AML-193 (cell line): ENCODE measurements at regions not wholly inside any gene's neighbourhood (a gene's known extent, or its start where the extent isn't known, plus 50 kb on each side); places are given as distances from the start of the nearest gene placed in this dataset.

ENCODE experiments used
- DNase-seq, 2 experiments: peaks; one replicate each; lab custom pipeline; 2025; lab: John Stamatoyannopoulos, UW

GRCh38 chr4:11264841-11265240 lies 163.9 kb downstream of the HS3ST1 start:
- DNase-seq, result no peak

GRCh38 chr4:11264346-11264745 lies 164.3 kb downstream of the HS3ST1 start:
- no peak for DNase-seq

- no peak for DNase-seq
These were observed 165.5 kb downstream of the HS3ST1 start for GRCh38 chr4:11263208-11263607.

GRCh38 chr4:11261066-11261850 lies 167.4 kb downstream of the HS3ST1 start:
- no peak for DNase-seq

GRCh38 chr4:11259837-11260236 lies 168.9 kb downstream of the HS3ST1 start:
- DNase-seq, result no peak

GRCh38 chr4:11252149-11252548 lies 176.5 kb downstream of the HS3ST1 start:
- no peak for DNase-seq

- DNase-seq, result no peak
These were observed 178.2 kb downstream of the HS3ST1 start for GRCh38 chr4:11250510-11250909.

- DNase-seq, result no peak
These were observed 196.7 kb downstream of the HS3ST1 start for GRCh38 chr4:11232015-11232414.

GRCh38 chr4:11230866-11231265 lies 197.8 kb downstream of the HS3ST1 start:
- DNase-seq, result no peak

GRCh38 chr4:11228530-11228929 lies 200.2 kb downstream of the HS3ST1 start:
- peak in 1 of 2 experiments; percentile 0 for DNase-seq

- no peak for DNase-seq
These were observed 205.4 kb downstream of the HS3ST1 start for GRCh38 chr4:11223311-11223710.

GRCh38 chr4:11218692-11219091 lies 210.0 kb downstream of the HS3ST1 start:
- DNase-seq, result no peak

- no peak for DNase-seq
These were observed 212.2 kb downstream of the HS3ST1 start for GRCh38 chr4:11216520-11216919.

- DNase-seq, result no peak
These were observed 214.4 kb downstream of the HS3ST1 start for GRCh38 chr4:11214281-11214680.

- no peak for DNase-seq
These were observed 218.9 kb downstream of the HS3ST1 start for GRCh38 chr4:11209826-11210225.

GRCh38 chr4:11201256-11201655 lies 227.4 kb downstream of the HS3ST1 start:
- DNase-seq, result no peak

GRCh38 chr4:11198516-11199305 lies 230.0 kb downstream of the HS3ST1 start:
- DNase-seq, result no peak

GRCh38 chr4:11197631-11198341 lies 230.9 kb downstream of the HS3ST1 start:
- no peak for DNase-seq

GRCh38 chr4:11196927-11197522 lies 231.7 kb downstream of the HS3ST1 start:
- no peak for DNase-seq

- DNase-seq, result no peak
These were observed 234.3 kb downstream of the HS3ST1 start for GRCh38 chr4:11194431-11194830.

GRCh38 chr4:11189756-11190155 lies 238.9 kb downstream of the HS3ST1 start:
- no peak for DNase-seq

GRCh38 chr4:11183356-11183740 lies 245.3 kb downstream of the HS3ST1 start:
- DNase-seq, result no peak
